ENCODE measurements at regions not wholly inside any gene's neighbourhood (a gene's known extent, or its start where the extent isn't known, plus 50 kb on each side); places are given as distances from the start of the nearest gene placed in this dataset.

DNA sequence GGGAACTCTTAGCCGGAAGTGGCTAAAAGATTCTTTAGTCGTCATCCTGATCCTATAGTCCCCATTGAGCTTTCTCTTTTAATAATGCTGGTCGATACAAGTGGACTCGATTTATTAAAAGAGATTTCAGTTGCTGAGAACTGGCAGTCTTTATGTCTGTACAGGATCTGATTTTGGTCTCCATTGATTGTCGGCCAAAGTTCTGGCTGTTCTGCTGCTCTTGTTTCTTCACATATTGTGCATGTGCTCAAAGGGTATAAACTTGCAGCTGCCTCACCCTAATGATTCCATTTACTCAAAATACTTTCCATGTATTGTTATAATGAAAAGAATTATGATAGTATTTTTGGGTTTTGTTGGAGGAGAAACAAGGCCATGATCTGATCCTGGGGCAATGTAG lies 100.7 kb upstream of the CTTNBP2 start:
- Histone ChIP-seq H3K4me3 (ENCODE audit: extremely low read depth, insufficient read depth, low read length, poor library complexity, severe bottlenecking) (no peak overlapping the region), H3K36me3 (ENCODE audit: control insufficient read depth, insufficient read depth, low read length) (no peaks in the 10 kb centered on the region), H3K27ac (ENCODE audit: low read depth, low read length, severe bottlenecking) (no peak overlapping the region), H3K9me3 (ENCODE audit: control insufficient read depth, low read length) (no peaks in the 10 kb centered on the region), H3K4me1 (ENCODE audit: control insufficient read depth, insufficient read depth, low read length, poor library complexity, severe bottlenecking) (peaks cover 2% of the 10 kb centered on the region)
- WGBS, 2 experiments (ENCODE audit: insufficient coverage in 2 of 2), result 90 to 96% methylated on average over 2 to 4 of the region's 5 CpGs

DNA sequence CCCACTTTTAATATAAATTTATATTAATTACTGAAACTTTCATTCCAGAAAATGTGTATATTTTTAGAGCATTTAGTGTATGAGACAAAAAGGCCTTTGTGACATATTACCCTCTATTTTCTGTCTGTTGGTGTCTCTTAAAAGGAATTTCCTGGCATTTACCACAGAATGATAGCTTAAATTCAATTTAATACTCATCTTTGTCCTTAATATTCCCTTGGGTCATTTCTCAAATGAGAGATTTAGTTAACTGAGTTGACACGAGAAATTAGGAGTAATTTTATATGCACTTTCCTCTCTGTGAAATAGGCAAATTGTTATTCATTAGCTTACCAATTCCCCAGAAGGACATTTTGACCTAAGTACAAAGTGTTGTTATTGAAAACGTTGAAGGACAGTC lies 101.7 kb upstream of the CTTNBP2 start:
- no peak overlapping the region for H3K27ac ChIP-seq (ENCODE audit: low read depth, low read length, severe bottlenecking)
- no peaks in the 10 kb centered on the region for H3K9me3 ChIP-seq (ENCODE audit: control insufficient read depth, low read length)
- no peak overlapping the region for H3K4me3 ChIP-seq (ENCODE audit: extremely low read depth, insufficient read depth, low read length, poor library complexity, severe bottlenecking)
- no CpG with 5 or more reads among the region's 2 CpGs for WGBS, 2 experiments (ENCODE audit: insufficient coverage in 2 of 2)
- no peaks in the 10 kb centered on the region for H3K36me3 ChIP-seq (ENCODE audit: control insufficient read depth, insufficient read depth, low read length)
- H3K4me1 ChIP-seq (ENCODE audit: control insufficient read depth, insufficient read depth, low read length, poor library complexity, severe bottlenecking), result peaks cover 2% of the 10 kb centered on the region

- Histone ChIP-seq H3K4me1 (ENCODE audit: control insufficient read depth, insufficient read depth, low read length, poor library complexity, severe bottlenecking) (peaks cover 2% of the 10 kb centered on the region), H3K9me3 (ENCODE audit: control insufficient read depth, low read length) (no peaks in the 10 kb centered on the region)
- WGBS, 2 experiments (ENCODE audit: insufficient coverage in 2 of 2), result no CpG with 5 or more reads among the region's 1 CpG
Measured at GRCh38 chr7:117975476-117975875, 102.2 kb upstream of the CTTNBP2 start.

GRCh38 chr7:117979954-117980497 lies 106.8 kb upstream of the CTTNBP2 start:
- Histone ChIP-seq H3K36me3 (ENCODE audit: control insufficient read depth, insufficient read depth, low read length) (no peaks in the 10 kb centered on the region), H3K27ac (ENCODE audit: low read depth, low read length, severe bottlenecking) (no peak overlapping the region), H3K4me1 (ENCODE audit: control insufficient read depth, insufficient read depth, low read length, poor library complexity, severe bottlenecking) (no peaks in the 10 kb centered on the region), H3K9me3 (ENCODE audit: control insufficient read depth, low read length) (no peaks in the 10 kb centered on the region), H3K4me3 (ENCODE audit: extremely low read depth, insufficient read depth, low read length, poor library complexity, severe bottlenecking) (no peak overlapping the region)
- 88 to 100% methylated on average over 2 to 3 of the region's 4 CpGs for WGBS, 2 experiments (ENCODE audit: insufficient coverage in 2 of 2)

More at GRCh38 chr7:117975476-117975875, 102.2 kb upstream of the CTTNBP2 start:
- no peak overlapping the region for H3K27ac ChIP-seq (ENCODE audit: low read depth, low read length, severe bottlenecking)
- H3K4me3 ChIP-seq (ENCODE audit: extremely low read depth, insufficient read depth, low read length, poor library complexity, severe bottlenecking), result no peak overlapping the region
- no peaks in the 10 kb centered on the region for H3K36me3 ChIP-seq (ENCODE audit: control insufficient read depth, insufficient read depth, low read length)

DNA sequence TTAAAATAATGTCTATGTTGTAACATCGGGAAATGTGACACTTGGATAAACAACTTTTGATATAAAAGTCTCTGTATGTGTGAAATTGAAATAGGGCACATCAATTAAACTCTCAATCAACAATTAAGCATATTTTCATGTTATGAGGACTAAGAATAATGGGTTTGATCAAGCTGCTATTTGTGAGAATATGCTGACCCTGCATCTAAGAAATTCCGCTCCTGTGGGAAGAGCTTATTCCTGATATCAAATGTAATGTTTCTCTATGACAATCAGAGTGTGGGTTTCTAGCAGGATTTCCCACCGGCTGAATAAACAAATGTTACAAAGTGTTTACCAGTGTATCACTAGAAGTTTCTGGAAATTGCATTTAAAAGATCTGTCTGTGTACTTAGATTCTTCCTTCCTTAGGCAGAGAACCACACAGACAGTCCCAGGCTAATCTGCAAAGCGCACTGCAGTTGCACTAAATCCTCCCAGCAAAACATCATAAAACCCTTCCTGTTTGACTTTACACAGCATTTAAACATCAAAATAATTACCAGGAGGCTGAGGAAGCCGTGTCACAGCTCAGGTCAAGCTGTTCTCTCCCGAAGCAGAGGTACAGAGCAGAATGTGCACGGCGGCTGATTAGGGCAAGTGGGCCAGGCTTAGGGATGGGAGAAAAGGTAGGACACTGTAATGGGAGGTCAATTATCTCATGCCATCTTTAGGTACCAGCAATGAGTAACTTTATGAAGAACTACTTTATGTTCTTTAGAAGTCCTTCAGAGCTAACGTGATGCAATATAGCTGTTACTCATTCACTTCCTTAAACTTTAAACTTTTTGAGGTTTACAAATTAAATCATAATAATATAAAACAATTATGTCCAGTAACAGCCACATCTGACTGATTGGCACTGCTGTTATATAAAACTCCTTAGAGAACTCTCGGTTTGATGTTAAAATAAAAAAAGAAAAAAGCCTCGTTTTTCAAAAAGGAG lies 109.1 kb upstream of the CTTNBP2 start:
- no peaks in the 10 kb centered on the region for H3K9me3 ChIP-seq (ENCODE audit: control insufficient read depth, low read length)
- 87 to 100% methylated on average over 3 of the region's 11 CpGs for WGBS, 2 experiments (ENCODE audit: insufficient coverage in 2 of 2)
- H3K4me1 ChIP-seq (ENCODE audit: control insufficient read depth, insufficient read depth, low read length, poor library complexity, severe bottlenecking), result no peaks in the 10 kb centered on the region
- no peak overlapping the region for H3K27ac ChIP-seq (ENCODE audit: low read depth, low read length, severe bottlenecking)
- no peak overlapping the region for H3K4me3 ChIP-seq (ENCODE audit: extremely low read depth, insufficient read depth, low read length, poor library complexity, severe bottlenecking)
- no peaks in the 10 kb centered on the region for H3K36me3 ChIP-seq (ENCODE audit: control insufficient read depth, insufficient read depth, low read length)

DNA sequence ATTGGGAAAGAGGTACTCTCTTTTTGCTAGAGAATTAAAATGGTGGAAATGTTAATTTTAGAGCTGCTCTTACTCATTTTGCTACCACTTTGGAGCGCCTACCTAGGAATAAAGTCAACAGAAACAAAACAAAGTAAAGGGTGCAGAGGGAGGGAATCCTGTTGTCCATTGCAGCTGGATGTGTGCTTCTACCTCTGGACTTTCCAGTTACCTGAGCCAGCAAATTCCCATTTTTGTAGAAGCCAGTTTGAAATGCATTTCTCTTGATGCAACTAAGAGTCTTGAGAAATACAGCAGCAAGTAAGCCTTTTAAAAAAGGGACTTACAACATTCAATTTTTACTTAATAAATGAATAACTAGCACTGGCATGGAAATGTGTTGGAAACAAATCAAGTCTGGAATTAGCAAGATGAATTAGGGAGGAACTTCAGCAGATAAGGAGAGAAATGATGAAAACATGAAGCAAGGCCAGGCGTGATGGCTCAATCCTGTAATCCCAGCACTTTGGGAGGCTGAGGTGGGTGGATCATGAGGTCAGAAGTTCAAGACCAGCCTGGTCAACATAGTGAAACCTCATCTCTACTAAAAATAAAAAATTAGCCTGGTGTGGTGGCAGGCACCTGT lies 113.5 kb upstream of the CTTNBP2 start:
- 90 to 100% methylated on average over 1 to 2 of the region's 2 CpGs for WGBS, 2 experiments (ENCODE audit: insufficient coverage in 2 of 2)
- no peaks in the 10 kb centered on the region for H3K36me3 ChIP-seq (ENCODE audit: control insufficient read depth, insufficient read depth, low read length)
- no peak overlapping the region for H3K27ac ChIP-seq (ENCODE audit: low read depth, low read length, severe bottlenecking)
- H3K4me1 ChIP-seq (ENCODE audit: control insufficient read depth, insufficient read depth, low read length, poor library complexity, severe bottlenecking), result no peaks in the 10 kb centered on the region
- no peaks in the 10 kb centered on the region for H3K9me3 ChIP-seq (ENCODE audit: control insufficient read depth, low read length)
- no peak overlapping the region for H3K4me3 ChIP-seq (ENCODE audit: extremely low read depth, insufficient read depth, low read length, poor library complexity, severe bottlenecking)

DNA sequence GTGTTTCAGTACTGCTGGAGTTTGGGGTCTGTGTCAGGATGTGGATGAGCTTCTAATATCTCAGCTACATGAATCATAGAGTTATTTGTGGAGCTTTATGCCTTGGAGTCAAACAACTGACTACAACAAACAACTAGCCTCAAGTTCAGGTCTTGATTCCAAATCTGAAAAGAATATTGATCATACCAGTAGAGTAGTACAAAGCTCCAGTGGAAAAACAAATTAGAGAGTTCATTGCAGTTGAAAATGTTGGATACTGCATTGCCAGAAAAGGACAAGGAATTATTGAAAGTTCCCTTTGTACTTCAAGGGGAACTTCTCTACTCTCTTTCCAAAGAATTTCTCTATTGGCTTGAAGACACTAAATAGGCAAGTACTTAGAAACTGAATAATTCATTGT lies 117.6 kb upstream of the CTTNBP2 start:
- Histone ChIP-seq H3K4me3 (ENCODE audit: extremely low read depth, insufficient read depth, low read length, poor library complexity, severe bottlenecking) (no peak overlapping the region), H3K27ac (ENCODE audit: low read depth, low read length, severe bottlenecking) (no peak overlapping the region), H3K36me3 (ENCODE audit: control insufficient read depth, insufficient read depth, low read length) (no peaks in the 10 kb centered on the region), H3K4me1 (ENCODE audit: control insufficient read depth, insufficient read depth, low read length, poor library complexity, severe bottlenecking) (no peaks in the 10 kb centered on the region), H3K9me3 (ENCODE audit: control insufficient read depth, low read length) (no peaks in the 10 kb centered on the region)

DNA sequence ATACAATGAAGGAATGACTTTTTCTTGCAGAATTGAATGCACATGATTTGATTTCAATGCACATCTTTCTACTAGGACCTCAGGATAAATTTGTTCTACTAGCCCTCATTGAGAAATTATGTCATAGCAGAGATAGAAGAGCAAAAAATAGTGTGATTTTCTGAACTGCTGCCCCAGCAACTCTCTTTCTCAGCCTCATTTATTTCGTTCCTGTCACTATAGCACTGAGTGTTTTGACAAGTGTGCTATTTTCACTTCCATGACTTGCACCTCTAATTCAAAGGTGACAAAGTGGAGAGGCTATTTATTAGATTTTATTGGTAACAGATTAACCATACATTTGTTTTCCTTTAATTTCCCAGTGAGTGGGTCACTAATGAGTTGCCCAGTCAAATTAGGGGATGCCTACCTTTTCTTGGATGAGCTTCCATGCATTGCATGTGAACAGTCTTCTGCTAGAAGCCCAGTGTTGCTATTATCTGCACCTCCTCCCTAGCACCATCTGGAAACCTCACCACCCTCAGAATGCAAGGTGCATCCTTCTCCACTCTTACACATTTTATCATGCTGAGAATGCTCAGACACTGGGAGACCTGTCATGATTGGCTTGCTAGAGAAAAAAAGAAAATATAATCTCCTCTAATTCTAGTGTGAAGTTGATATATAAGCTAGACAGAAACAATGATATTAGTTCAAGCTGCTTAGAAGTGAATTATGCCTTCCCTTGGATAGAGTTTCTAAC lies 119.6 kb upstream of the CTTNBP2 start:
- Histone ChIP-seq H3K36me3 (ENCODE audit: control insufficient read depth, insufficient read depth, low read length) (no peaks in the 10 kb centered on the region), H3K27ac (ENCODE audit: low read depth, low read length, severe bottlenecking) (no peak overlapping the region), H3K4me3 (ENCODE audit: extremely low read depth, insufficient read depth, low read length, poor library complexity, severe bottlenecking) (no peak overlapping the region), H3K4me1 (ENCODE audit: control insufficient read depth, insufficient read depth, low read length, poor library complexity, severe bottlenecking) (peaks cover under 1% of the 10 kb centered on the region), H3K9me3 (ENCODE audit: control insufficient read depth, low read length) (no peaks in the 10 kb centered on the region)
- WGBS, 2 experiments (ENCODE audit: insufficient coverage in 2 of 2), result no CpG with 5 or more reads among the region's 1 CpG

DNA sequence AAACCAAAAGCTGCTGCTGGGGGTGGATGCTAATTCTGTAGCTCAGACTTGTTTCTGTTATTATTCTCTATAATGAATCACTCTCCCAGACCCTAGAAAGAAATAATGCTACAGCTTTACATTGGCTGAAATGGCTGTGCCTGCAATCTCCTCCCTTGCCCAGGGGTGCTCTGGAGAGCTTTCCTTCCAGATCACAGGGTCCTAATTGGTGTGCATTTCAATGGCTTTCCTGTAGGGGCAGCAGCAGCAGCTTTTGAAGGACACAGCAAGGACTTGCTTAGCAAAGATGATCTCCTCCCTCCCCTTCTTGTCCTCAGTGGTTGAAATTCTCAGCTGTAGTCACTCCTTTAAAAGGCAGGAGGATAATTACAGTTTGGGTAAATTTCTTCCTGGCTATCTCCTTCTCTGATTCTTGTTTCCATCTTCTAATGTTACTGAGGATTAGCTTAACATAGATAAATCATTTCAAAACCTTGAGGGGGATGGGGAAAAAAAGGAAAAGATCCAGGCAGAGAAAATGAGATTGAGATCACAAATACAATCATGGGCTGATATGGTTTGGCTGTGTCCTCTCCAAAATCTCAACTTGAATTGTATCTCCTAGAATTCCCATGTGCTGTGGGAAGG lies 120.2 kb upstream of the CTTNBP2 start:
- Histone ChIP-seq H3K36me3 (ENCODE audit: control insufficient read depth, insufficient read depth, low read length) (no peaks in the 10 kb centered on the region), H3K4me1 (ENCODE audit: control insufficient read depth, insufficient read depth, low read length, poor library complexity, severe bottlenecking) (peaks cover 5% of the 10 kb centered on the region), H3K9me3 (ENCODE audit: control insufficient read depth, low read length) (no peaks in the 10 kb centered on the region), H3K4me3 (ENCODE audit: extremely low read depth, insufficient read depth, low read length, poor library complexity, severe bottlenecking) (no peak overlapping the region), H3K27ac (ENCODE audit: low read depth, low read length, severe bottlenecking) (no peak overlapping the region)

GRCh38 chr7:117995850-117996650 lies 122.8 kb upstream of the CTTNBP2 start:
- Histone ChIP-seq H3K4me3 (ENCODE audit: extremely low read depth, insufficient read depth, low read length, poor library complexity, severe bottlenecking) (no peak overlapping the region), H3K4me1 (ENCODE audit: control insufficient read depth, insufficient read depth, low read length, poor library complexity, severe bottlenecking) (peaks cover 10% of the 10 kb centered on the region), H3K27ac (ENCODE audit: low read depth, low read length, severe bottlenecking) (no peak overlapping the region), H3K9me3 (ENCODE audit: control insufficient read depth, low read length) (no peaks in the 10 kb centered on the region), H3K36me3 (ENCODE audit: control insufficient read depth, insufficient read depth, low read length) (no peaks in the 10 kb centered on the region)
- 94 to 100% methylated on average over 3 to 4 of the region's 8 CpGs for WGBS, 2 experiments (ENCODE audit: insufficient coverage in 2 of 2)
